ENCODE measurements at regions not wholly inside any gene's neighbourhood (a gene's known extent, or its start where the extent isn't known, plus 50 kb on each side); places are given as distances from the start of the nearest gene placed in this dataset.

GRCh38 chr6:134474955-134475354 is 157.0 kb upstream of the SGK1 start:
- H3K9ac ChIP-seq (ENCODE audit: low read depth, low read length): no peak overlapping the region
- no peaks in the 10 kb centered on the region for H3K9me3 ChIP-seq (ENCODE audit: insufficient read depth, low read depth, low read length)
- H3K27me3 ChIP-seq (ENCODE audit: insufficient read depth, low read length): no peaks in the 10 kb centered on the region
- peaks cover 6% of the 10 kb centered on the region; the same call in 1 of the 2 replicates for H3K4me1 ChIP-seq (ENCODE audit: insufficient read depth, low read length)
- H3K27ac ChIP-seq (ENCODE audit: low read depth, low read length): no peak overlapping the region
- 90% methylated on average over 9 of the region's 9 CpGs for WGBS
- H3K4me3 ChIP-seq (ENCODE audit: low read length): no peak overlapping the region
- H3K36me3 ChIP-seq (ENCODE audit: insufficient read depth, low read length): no peaks in the 10 kb centered on the region

DNA sequence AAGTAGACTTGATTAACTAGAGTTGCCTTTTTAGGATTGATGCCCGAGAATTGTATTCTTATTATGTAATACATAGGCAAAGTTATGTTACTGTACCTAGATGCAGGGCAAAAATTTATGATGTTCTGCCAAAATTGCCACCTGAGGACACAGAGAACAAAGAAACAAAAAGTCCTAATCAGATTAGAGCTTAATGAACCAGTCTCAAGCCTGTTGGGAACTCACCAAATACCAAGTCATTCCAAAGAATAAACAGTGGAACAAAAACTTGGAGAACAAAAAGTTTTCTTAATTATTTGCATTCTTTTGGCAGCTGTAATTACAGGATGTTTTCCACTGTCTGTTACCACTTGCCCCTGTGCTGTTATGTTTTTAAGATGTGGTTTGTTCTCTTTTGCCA is 154.7 kb upstream of the SGK1 start:
- Histone ChIP-seq H3K9me3 (ENCODE audit: insufficient read depth, low read depth, low read length) (no peaks in the 10 kb centered on the region), H3K4me3 (ENCODE audit: low read length) (no peak overlapping the region), H3K27me3 (ENCODE audit: insufficient read depth, low read length) (no peaks in the 10 kb centered on the region), H3K36me3 (ENCODE audit: insufficient read depth, low read length) (no peaks in the 10 kb centered on the region), H3K4me1 (ENCODE audit: insufficient read depth, low read length) (peaks cover 6% of the 10 kb centered on the region; the same call in 1 of the 2 replicates), H3K27ac (ENCODE audit: low read depth, low read length) (no peak overlapping the region), H3K9ac (ENCODE audit: low read depth, low read length) (no peak overlapping the region)
- WGBS: 100% methylated on average over 1 of the region's 1 CpG

DNA sequence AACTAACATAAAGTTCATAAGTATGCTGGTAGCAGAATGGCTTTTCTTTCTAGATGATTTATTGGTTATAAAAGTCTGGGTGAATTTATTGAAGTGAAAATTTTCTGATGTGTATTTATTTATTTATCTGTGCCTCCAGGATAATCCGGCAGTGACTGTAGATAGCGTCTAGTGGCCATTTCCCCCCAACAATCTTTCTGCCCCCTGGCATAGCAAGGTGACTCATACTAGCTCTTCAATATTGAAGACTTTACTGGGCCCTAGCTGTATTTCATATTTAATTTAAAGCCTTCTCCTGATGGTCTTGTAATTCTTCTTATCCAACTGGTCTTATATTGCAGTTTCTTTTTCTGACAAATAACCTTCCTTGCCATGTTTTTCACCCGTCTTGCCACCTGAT is 154.1 kb upstream of the SGK1 start:
- no peak overlapping the region for H3K9ac ChIP-seq (ENCODE audit: low read depth, low read length)
- WGBS: 93% methylated on average over 2 of the region's 3 CpGs
- no peaks in the 10 kb centered on the region for H3K36me3 ChIP-seq (ENCODE audit: insufficient read depth, low read length)
- no peak overlapping the region for H3K27ac ChIP-seq (ENCODE audit: low read depth, low read length)
- H3K9me3 ChIP-seq (ENCODE audit: insufficient read depth, low read depth, low read length): no peaks in the 10 kb centered on the region
- H3K4me1 ChIP-seq (ENCODE audit: insufficient read depth, low read length): peaks cover 6% of the 10 kb centered on the region; the same call in 1 of the 2 replicates
- H3K27me3 ChIP-seq (ENCODE audit: insufficient read depth, low read length): no peaks in the 10 kb centered on the region
- H3K4me3 ChIP-seq (ENCODE audit: low read length): no peak overlapping the region

DNA sequence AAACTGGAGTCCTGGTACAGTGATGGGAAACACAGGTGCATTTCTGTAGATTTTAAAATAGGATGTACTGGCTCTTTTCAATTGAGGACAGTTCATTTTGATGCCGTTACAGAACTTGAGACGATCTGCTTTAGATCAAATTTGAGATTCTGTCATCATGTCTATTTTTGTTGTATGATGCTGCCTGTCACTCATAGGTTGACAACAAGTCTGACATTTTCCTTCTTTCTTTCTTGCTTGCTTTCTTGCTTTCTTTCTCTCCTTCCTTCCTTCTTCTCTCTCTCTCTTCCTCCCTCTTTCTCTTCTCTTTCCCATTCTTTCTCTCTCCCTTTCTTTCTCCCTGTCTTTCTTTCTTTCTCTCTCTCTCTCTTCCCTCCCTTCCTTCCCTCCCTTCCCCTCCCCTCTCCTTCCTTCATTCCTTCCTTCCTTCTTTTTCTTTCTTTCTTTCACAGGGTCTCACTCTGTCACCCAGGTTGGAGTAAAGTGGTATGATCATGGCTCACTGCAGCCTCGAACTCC is 152.6 kb upstream of the SGK1 start:
- H3K9me3 ChIP-seq (ENCODE audit: insufficient read depth, low read depth, low read length): no peaks in the 10 kb centered on the region
- no peak overlapping the region for H3K9ac ChIP-seq (ENCODE audit: low read depth, low read length)
- no peak overlapping the region for H3K4me3 ChIP-seq (ENCODE audit: low read length)
- H3K27me3 ChIP-seq (ENCODE audit: insufficient read depth, low read length): no peaks in the 10 kb centered on the region
- H3K27ac ChIP-seq (ENCODE audit: low read depth, low read length): no peak overlapping the region
- peaks cover 6% of the 10 kb centered on the region; the same call in 1 of the 2 replicates for H3K4me1 ChIP-seq (ENCODE audit: insufficient read depth, low read length)
- 97% methylated on average over 3 of the region's 3 CpGs for WGBS
- no peaks in the 10 kb centered on the region for H3K36me3 ChIP-seq (ENCODE audit: insufficient read depth, low read length)

DNA sequence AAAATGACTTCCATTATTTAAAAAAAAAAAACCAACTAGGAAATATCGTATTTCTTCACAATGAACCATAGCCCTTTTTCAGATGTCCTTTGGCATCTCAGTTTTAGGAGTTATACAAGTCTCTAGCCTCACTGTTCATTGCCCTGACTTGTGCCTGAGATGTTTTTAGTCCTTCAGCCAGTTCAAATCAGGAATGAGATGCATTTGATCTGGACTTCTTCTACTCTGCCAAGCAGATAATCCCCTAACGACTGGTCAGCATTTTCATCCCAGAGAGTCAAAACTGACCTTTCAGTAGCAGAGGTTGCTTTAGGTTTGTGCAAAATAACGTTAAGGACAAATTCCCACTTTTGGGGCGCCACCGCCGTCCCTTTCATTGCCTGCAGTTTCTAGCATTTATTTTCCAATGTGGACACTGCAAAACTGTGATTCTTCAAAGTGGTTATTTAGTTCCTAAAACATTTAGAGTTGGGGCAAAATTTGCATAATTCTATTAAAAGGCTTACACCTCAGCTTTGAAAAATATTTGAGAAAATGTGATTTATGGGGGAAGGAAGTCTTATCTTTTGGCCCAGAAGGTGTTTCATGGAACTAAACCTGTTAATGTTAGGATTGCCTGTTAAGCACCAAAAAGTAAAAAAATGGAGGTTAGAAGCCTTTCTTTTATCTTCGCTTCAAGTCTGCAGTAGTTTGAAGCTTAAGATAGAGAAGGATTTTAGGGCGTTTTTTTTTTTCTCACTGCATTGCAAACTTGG is 152.0 kb upstream of the SGK1 start:
- Histone ChIP-seq H3K27me3 (ENCODE audit: insufficient read depth, low read length) (no peaks in the 10 kb centered on the region), H3K4me3 (ENCODE audit: low read length) (no peak overlapping the region), H3K36me3 (ENCODE audit: insufficient read depth, low read length) (no peaks in the 10 kb centered on the region), H3K4me1 (ENCODE audit: insufficient read depth, low read length) (peaks cover 8% of the 10 kb centered on the region; the same call in 1 of the 2 replicates), H3K27ac (ENCODE audit: low read depth, low read length) (no peak overlapping the region), H3K9ac (ENCODE audit: low read depth, low read length) (no peak overlapping the region), H3K9me3 (ENCODE audit: insufficient read depth, low read depth, low read length) (no peaks in the 10 kb centered on the region)
- 88% methylated on average over 8 of the region's 8 CpGs for WGBS

- 84% methylated on average over 1 of the region's 1 CpG for WGBS
- H3K9ac ChIP-seq (ENCODE audit: low read depth, low read length): no peak overlapping the region
Measured at GRCh38 chr6:134468633-134469032, 150.7 kb upstream of the SGK1 start.

DNA sequence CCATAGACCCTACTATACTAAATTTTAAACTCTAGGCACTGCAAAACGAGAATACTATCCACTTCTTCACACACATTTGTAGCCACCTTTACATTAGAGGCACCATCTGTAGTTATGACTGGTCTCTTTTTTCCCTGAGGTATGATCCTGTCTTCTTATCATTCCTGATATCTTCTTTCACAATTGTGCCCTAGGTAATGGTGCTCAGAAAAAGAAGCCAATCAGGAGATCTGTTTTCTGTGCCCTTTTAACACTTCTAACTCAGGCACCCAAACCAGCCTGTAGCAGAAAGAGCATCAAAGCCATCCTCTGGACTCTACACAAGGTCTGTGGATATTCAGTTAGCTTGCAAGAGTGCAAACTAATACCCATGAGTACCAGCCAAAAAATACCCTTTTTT is 149.7 kb upstream of the SGK1 start:
- Histone ChIP-seq H3K36me3 (ENCODE audit: insufficient read depth, low read length) (no peaks in the 10 kb centered on the region), H3K9me3 (ENCODE audit: insufficient read depth, low read depth, low read length) (no peaks in the 10 kb centered on the region), H3K4me1 (ENCODE audit: insufficient read depth, low read length) (peaks cover 6% of the 10 kb centered on the region), H3K9ac (ENCODE audit: low read depth, low read length) (no peak overlapping the region), H3K4me3 (ENCODE audit: low read length) (no peak overlapping the region), H3K27me3 (ENCODE audit: insufficient read depth, low read length) (no peaks in the 10 kb centered on the region), H3K27ac (ENCODE audit: low read depth, low read length) (no peak overlapping the region)
- 95% methylated on average over 1 of the region's 1 CpG for WGBS

More at GRCh38 chr6:134468633-134469032, 150.7 kb upstream of the SGK1 start:
- no peaks in the 10 kb centered on the region for H3K9me3 ChIP-seq (ENCODE audit: insufficient read depth, low read depth, low read length)
- peaks cover 13% of the 10 kb centered on the region for H3K4me1 ChIP-seq (ENCODE audit: insufficient read depth, low read length)
- H3K27ac ChIP-seq (ENCODE audit: low read depth, low read length): no peak overlapping the region
- H3K36me3 ChIP-seq (ENCODE audit: insufficient read depth, low read length): no peaks in the 10 kb centered on the region
- H3K4me3 ChIP-seq (ENCODE audit: low read length): no peak overlapping the region
- no peaks in the 10 kb centered on the region for H3K27me3 ChIP-seq (ENCODE audit: insufficient read depth, low read length)

DNA sequence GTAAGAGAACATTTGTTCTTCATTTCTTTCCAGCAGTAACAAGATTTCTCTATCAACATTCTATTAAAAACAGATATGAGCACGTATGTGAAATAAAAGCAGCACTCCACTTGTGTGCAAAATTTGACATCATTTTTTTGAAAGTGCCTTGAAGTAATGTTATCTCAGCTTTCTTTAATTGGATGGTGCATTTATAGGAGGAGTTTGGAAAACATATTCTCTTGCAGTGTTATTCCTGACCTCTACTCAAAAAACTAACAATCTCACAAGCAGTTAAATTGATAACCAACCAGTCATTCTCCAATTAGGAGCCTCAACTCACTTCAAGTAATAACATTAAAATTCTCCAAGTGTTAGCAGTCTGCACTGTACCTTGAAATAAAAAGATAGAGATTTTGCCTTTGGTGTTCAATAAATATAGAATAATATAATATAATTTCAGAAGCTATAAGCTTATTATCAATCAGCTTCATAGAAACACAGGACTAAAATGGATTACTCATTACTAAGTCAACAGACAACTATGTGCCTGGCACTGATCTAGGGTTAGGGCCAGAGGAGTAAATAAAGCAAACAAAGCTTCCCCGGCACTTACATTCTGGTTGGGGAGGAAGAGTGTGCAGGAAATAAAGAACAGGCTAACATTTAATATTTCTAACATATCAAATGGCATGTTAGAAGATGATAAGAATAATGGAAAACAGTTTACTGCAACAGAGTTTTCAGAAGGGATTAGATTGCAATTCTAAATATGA is 149.0 kb upstream of the SGK1 start:
- Histone ChIP-seq H3K4me3 (ENCODE audit: low read length) (no peak overlapping the region), H3K36me3 (ENCODE audit: insufficient read depth, low read length) (no peaks in the 10 kb centered on the region), H3K9ac (ENCODE audit: low read depth, low read length) (no peak overlapping the region), H3K27ac (ENCODE audit: low read depth, low read length) (no peak overlapping the region), H3K9me3 (ENCODE audit: insufficient read depth, low read depth, low read length) (no peaks in the 10 kb centered on the region), H3K27me3 (ENCODE audit: insufficient read depth, low read length) (no peaks in the 10 kb centered on the region), H3K4me1 (ENCODE audit: insufficient read depth, low read length) (peaks cover 6% of the 10 kb centered on the region)
- WGBS: 87% methylated on average over 1 of the region's 2 CpGs

- 90% methylated on average over 5 of the region's 9 CpGs for WGBS
Measured at GRCh38 chr6:134464690-134465411, 146.9 kb upstream of the SGK1 start.

GRCh38 chr6:134458857-134459657 is 141.1 kb upstream of the SGK1 start:
- WGBS: 94% methylated on average over 7 of the region's 7 CpGs
- Histone ChIP-seq H3K4me3 (ENCODE audit: low read length) (no peak overlapping the region), H3K9me3 (ENCODE audit: insufficient read depth, low read depth, low read length) (no peaks in the 10 kb centered on the region), H3K4me1 (ENCODE audit: insufficient read depth, low read length) (peaks cover 7% of the 10 kb centered on the region), H3K27ac (ENCODE audit: low read depth, low read length) (no peak overlapping the region), H3K36me3 (ENCODE audit: insufficient read depth, low read length) (no peaks in the 10 kb centered on the region), H3K27me3 (ENCODE audit: insufficient read depth, low read length) (no peaks in the 10 kb centered on the region), H3K9ac (ENCODE audit: low read depth, low read length) (no peak overlapping the region)

More at GRCh38 chr6:134464690-134465411, 146.9 kb upstream of the SGK1 start:
- H3K27me3 ChIP-seq (ENCODE audit: insufficient read depth, low read length): no peaks in the 10 kb centered on the region
- H3K4me1 ChIP-seq (ENCODE audit: insufficient read depth, low read length): peaks cover 6% of the 10 kb centered on the region
- H3K4me3 ChIP-seq (ENCODE audit: low read length): no peak overlapping the region
- no peak overlapping the region for H3K27ac ChIP-seq (ENCODE audit: low read depth, low read length)
- no peaks in the 10 kb centered on the region for H3K9me3 ChIP-seq (ENCODE audit: insufficient read depth, low read depth, low read length)
- no peak overlapping the region for H3K9ac ChIP-seq (ENCODE audit: low read depth, low read length)
- H3K36me3 ChIP-seq (ENCODE audit: insufficient read depth, low read length): no peaks in the 10 kb centered on the region
